Activated T-helper 2 cell treated with anti-CD3 and anti-CD28 coated beads, Interferon-gamma antibody, Interleukin-2, Interleukin-4, amounts not matched to agents 10 μg/mL and 5 μg/mL and 100 μg/mL, durations not matched to agents 14 hours and 24 hours and 36 hours (primary cell): ENCODE measurements at regions not wholly inside any gene's neighbourhood (a gene's known extent, or its start where the extent isn't known, plus 50 kb on each side); places are given as distances from the start of the nearest gene placed in this dataset.

Experiments used
- DNase-seq: peaks from one replicate; pipeline ENCODE4 v3.0.0; 2021; ENCODE audit warnings: low spot score
- H3K27ac Mint-ChIP-seq: one replicate; pipeline ENCODE4 v1.8.0; 2021; ENCODE audit warnings: mixed read lengths
- H3K27me3 Mint-ChIP-seq: one replicate; pipeline ENCODE4 v1.8.0; 2021; ENCODE audit warnings: low read depth, mixed read lengths
- H3K36me3 Mint-ChIP-seq: one replicate; pipeline ENCODE4 v1.8.0; 2021; ENCODE audit warnings: low read depth, mixed read lengths
- H3K4me1 Mint-ChIP-seq: one replicate; pipeline ENCODE4 v1.8.0; 2021; ENCODE audit warnings: low read depth, mixed read lengths
- H3K4me3 Mint-ChIP-seq: one replicate; pipeline ENCODE4 v1.8.0; 2021; ENCODE audit warnings: low read depth, mild to moderate bottlenecking, moderate library complexity, mixed read lengths
- H3K9me3 Mint-ChIP-seq: one replicate; pipeline ENCODE4 v1.8.0; 2021; ENCODE audit warnings: mixed read lengths
- intact Hi-C: fragments of 100-400 bp; cut with micrococcal nuclease; formaldehyde crosslinking; loops from one replicate; pipeline ENCODE4 v1.15.1; 2023

GRCh38 chr3:106232956-106233355 lies 364.1 kb upstream of the CBLB start:
- DNase-seq: no peak
- no peaks in the 10 kb centered on the region for H3K27me3 Mint-ChIP-seq
- peaks cover 44% of the 10 kb centered on the region for H3K9me3 Mint-ChIP-seq
- no peak overlapping the region for H3K27ac Mint-ChIP-seq
- H3K36me3 Mint-ChIP-seq: peaks cover 47% of the 10 kb centered on the region
- H3K4me3 Mint-ChIP-seq: no peak overlapping the region
- intact Hi-C loops: no loop called here
- H3K4me1 Mint-ChIP-seq: peaks cover 43% of the 10 kb centered on the region

- H3K9me3 Mint-ChIP-seq: peaks cover 41% of the 10 kb centered on the region
- H3K27ac Mint-ChIP-seq: no peak overlapping the region
- H3K27me3 Mint-ChIP-seq: no peaks in the 10 kb centered on the region
- H3K4me1 Mint-ChIP-seq: peaks cover 8% of the 10 kb centered on the region
- peaks cover 15% of the 10 kb centered on the region for H3K36me3 Mint-ChIP-seq
- no peak overlapping the region for H3K4me3 Mint-ChIP-seq
- DNase-seq: no peak
- intact Hi-C loops: no loop called here
These were observed 370.4 kb upstream of the CBLB start for GRCh38 chr3:106239195-106239697.

DNA sequence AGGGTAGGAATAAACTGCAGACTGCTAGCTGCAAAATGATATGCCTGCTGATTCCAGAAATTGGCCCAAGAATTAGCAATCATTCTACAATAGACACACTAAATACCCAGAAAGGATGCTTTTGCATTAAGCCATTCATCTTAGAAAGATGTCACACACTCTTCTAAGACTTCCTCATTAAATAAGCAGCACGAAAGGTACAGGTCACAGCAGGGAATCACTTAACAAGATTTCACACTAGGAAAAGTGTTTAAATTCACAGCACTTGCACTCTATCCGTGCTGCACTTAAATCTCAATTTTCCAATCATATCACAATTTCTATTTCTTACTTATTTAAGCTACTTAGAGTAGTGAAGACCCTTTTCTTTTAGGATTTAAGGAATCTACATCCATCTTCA lies 372.8 kb upstream of the CBLB start:
- Mint-ChIP-seq H3K36me3 (peaks cover 5% of the 10 kb centered on the region), H3K9me3 (peaks cover 24% of the 10 kb centered on the region), H3K4me3 (no peak overlapping the region), H3K27ac (no peak overlapping the region), H3K4me1 (peaks cover 6% of the 10 kb centered on the region), H3K27me3 (no peaks in the 10 kb centered on the region)
- intact Hi-C loops: no loop called here
- DNase-seq: no peak

DNA sequence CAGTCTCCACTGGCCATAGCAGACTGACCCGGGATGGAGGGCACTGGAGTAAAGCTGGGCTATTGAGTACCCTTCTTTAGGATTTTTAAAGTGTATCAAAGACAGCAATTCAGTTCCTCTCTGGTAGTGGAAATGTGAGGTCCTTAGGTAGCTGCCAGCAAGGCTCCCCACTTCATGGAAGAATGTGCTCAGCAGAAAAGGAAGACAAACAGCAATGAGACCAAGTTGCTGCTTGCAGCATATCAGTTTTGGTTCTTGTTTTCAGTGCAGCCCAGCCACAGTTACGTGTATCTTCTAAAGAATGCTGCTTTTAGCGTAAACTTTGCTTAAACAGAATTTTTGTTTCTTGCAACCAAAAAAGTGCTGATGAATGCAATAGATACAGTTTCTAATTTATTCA lies 374.0 kb upstream of the CBLB start:
- DNase-seq: no peak
- Mint-ChIP-seq H3K36me3 (peaks cover 2% of the 10 kb centered on the region), H3K27me3 (no peaks in the 10 kb centered on the region), H3K27ac (peak overlapping the region; percentile 65), H3K9me3 (peaks cover 17% of the 10 kb centered on the region), H3K4me3 (no peak overlapping the region), H3K4me1 (peaks cover 8% of the 10 kb centered on the region)
- intact Hi-C loops: no loop called here

DNA sequence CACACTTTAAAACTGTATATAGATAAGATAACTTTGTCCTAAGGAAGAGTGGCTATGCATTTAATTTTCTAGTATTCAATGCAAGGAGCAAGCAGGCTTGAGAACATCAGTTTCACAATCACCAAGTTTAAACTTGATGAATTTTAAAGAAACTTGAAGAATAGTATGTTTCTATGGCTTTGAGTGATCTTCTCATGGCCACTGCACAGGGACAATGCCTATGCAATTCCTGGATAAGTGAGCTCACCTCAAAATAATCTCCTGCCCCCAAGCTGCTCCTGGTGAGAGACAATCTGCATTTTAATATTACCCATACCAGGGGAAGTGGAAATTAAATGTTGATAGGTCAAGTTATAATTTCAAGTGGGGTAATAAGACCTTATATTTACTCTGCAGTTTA lies 376.6 kb upstream of the CBLB start:
- intact Hi-C loops: loop anchor here (5.0 kb wide), 3 partner anchors 33 to 68 kb away; no protein-coding TSS in a partner anchor
- no peak for DNase-seq
- Mint-ChIP-seq H3K4me1 (peaks cover 19% of the 10 kb centered on the region), H3K27me3 (no peaks in the 10 kb centered on the region), H3K27ac (no peak overlapping the region), H3K9me3 (peaks cover 22% of the 10 kb centered on the region), H3K36me3 (peaks cover 8% of the 10 kb centered on the region), H3K4me3 (no peak overlapping the region)

DNA sequence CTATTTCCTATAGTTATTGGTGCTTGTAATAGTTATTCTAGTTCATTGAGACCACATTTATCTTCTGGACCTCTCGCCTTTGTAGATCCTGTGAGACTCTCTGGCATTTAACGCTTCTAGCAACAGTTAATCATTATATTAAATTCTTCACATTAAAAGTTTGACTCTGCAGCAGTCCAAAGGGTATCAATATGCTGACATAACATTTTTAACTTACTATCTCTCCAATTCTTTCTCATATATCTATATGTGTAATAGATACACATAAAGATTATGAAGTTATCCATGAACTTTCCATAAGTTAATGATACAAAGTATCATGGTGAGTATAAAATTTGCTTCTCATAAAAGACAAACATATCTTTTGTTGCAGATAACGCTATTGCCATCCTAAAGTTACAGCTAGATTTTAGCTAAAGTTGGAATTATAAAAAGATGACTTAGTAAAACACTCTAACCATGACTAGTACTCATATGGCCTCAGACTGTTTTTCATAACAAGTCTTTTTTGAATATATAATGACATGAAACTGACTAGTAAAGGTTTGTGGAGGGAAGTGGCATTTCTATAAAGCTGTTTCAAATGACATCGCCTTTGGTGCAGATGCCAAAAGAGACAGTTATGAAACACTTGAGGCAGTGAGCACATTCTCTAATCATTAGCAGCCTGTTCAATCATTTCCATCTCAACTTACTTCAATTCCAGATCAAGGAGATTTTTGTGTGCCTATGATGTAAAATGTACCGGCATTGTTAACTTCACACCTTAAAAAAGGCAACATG lies 379.3 kb upstream of the CBLB start:
- peaks cover 15% of the 10 kb centered on the region for H3K4me1 Mint-ChIP-seq
- intact Hi-C loops: loop anchor here (5.0 kb wide), 3 partner anchors 36 to 71 kb away; no protein-coding TSS in a partner anchor
- H3K36me3 Mint-ChIP-seq: peaks cover 27% of the 10 kb centered on the region
- DNase-seq: no peak
- peaks cover 43% of the 10 kb centered on the region for H3K9me3 Mint-ChIP-seq
- no peak overlapping the region for H3K27ac Mint-ChIP-seq
- H3K4me3 Mint-ChIP-seq: no peak overlapping the region
- H3K27me3 Mint-ChIP-seq: no peaks in the 10 kb centered on the region

GRCh38 chr3:106249159-106249558 lies 380.3 kb upstream of the CBLB start:
- H3K4me3 Mint-ChIP-seq: no peak overlapping the region
- intact Hi-C loops: loop anchor here (5.0 kb wide), 3 partner anchors 37 to 72 kb away; no protein-coding TSS in a partner anchor
- H3K36me3 Mint-ChIP-seq: peaks cover 27% of the 10 kb centered on the region
- H3K27ac Mint-ChIP-seq: no peak overlapping the region
- peaks cover 15% of the 10 kb centered on the region for H3K4me1 Mint-ChIP-seq
- no peaks in the 10 kb centered on the region for H3K27me3 Mint-ChIP-seq
- DNase-seq: no peak
- peaks cover 43% of the 10 kb centered on the region for H3K9me3 Mint-ChIP-seq

GRCh38 chr3:106249981-106250380 lies 381.2 kb upstream of the CBLB start:
- Mint-ChIP-seq H3K4me3 (no peak overlapping the region), H3K27me3 (no peaks in the 10 kb centered on the region), H3K27ac (no peak overlapping the region), H3K36me3 (peaks cover 27% of the 10 kb centered on the region), H3K4me1 (peaks cover 15% of the 10 kb centered on the region), H3K9me3 (peaks cover 43% of the 10 kb centered on the region)
- no peak for DNase-seq
- intact Hi-C loops: loop anchor here (5.0 kb wide), 3 partner anchors 38 to 73 kb away; no protein-coding TSS in a partner anchor

GRCh38 chr3:106251160-106251892 lies 382.5 kb upstream of the CBLB start:
- Mint-ChIP-seq H3K4me1 (peaks cover 13% of the 10 kb centered on the region), H3K36me3 (peaks cover 27% of the 10 kb centered on the region), H3K9me3 (peaks cover 40% of the 10 kb centered on the region), H3K27me3 (no peaks in the 10 kb centered on the region), H3K27ac (no peak overlapping the region), H3K4me3 (no peak overlapping the region)
- intact Hi-C loops: no loop called here
- no peak for DNase-seq

- Mint-ChIP-seq H3K4me1 (no peaks in the 10 kb centered on the region), H3K27me3 (no peaks in the 10 kb centered on the region), H3K4me3 (no peak overlapping the region), H3K36me3 (peaks cover 16% of the 10 kb centered on the region), H3K9me3 (peaks cover 17% of the 10 kb centered on the region), H3K27ac (no peak overlapping the region)
- no peak for DNase-seq
- intact Hi-C loops: no loop called here
These were observed 387.0 kb upstream of the CBLB start for GRCh38 chr3:106255870-106256248.

- Mint-ChIP-seq H3K4me3 (no peak overlapping the region), H3K36me3 (peaks cover 10% of the 10 kb centered on the region), H3K27me3 (no peaks in the 10 kb centered on the region), H3K4me1 (peaks cover under 1% of the 10 kb centered on the region), H3K9me3 (peaks cover 11% of the 10 kb centered on the region), H3K27ac (no peak overlapping the region)
- DNase-seq: no peak
- intact Hi-C loops: no loop called here
These were observed 387.6 kb upstream of the CBLB start for GRCh38 chr3:106256249-106256957.

GRCh38 chr3:106257172-106257571 lies 388.4 kb upstream of the CBLB start:
- no peaks in the 10 kb centered on the region for H3K27me3 Mint-ChIP-seq
- DNase-seq: no peak
- intact Hi-C loops: no loop called here
- peaks cover 6% of the 10 kb centered on the region for H3K36me3 Mint-ChIP-seq
- no peak overlapping the region for H3K27ac Mint-ChIP-seq
- H3K9me3 Mint-ChIP-seq: peaks cover 6% of the 10 kb centered on the region
- H3K4me1 Mint-ChIP-seq: peaks cover 5% of the 10 kb centered on the region
- H3K4me3 Mint-ChIP-seq: no peak overlapping the region
